Body of pancreas (tissue), 4 donors: ENCODE measurements at regions not wholly inside any gene's neighbourhood (a gene's known extent, or its start where the extent isn't known, plus 50 kb on each side); places are given as distances from the start of the nearest gene placed in this dataset.

Experiments used
- CTCF ChIP-seq, 7 experiments: fragments of 450-650 bp in 4 of 7; fragments of 200-600 bp in 3 of 7; sonication (generic) in 3 of 7; IDR thresholded peaks; one replicate each; pipeline ENCODE4 v1.5.1; 2016 to 2019; ENCODE audit warnings: antibody characterized with exemption in 7 of 7
- POLR2A ChIP-seq, 3 donors: fragments of 450-650 bp; IDR thresholded peaks; one replicate each; pipeline ENCODE4 v1.6.1; 2016; ENCODE audit warnings: antibody characterized with exemption in 3 of 3, mild to moderate bottlenecking in 2 of 3

- no peak for TF ChIP-seq CTCF (IDR thresholded peaks at IDR 0.05)
- no peak for TF ChIP-seq POLR2A (IDR thresholded peaks at IDR 0.05)
Measured at GRCh38 chr10:78846071-78846470, 222.7 kb upstream of the ZMIZ1 start.
